GM12864 (cell line): ENCODE measurements at regions not wholly inside any gene's neighbourhood (a gene's known extent, or its start where the extent isn't known, plus 50 kb on each side); places are given as distances from the start of the nearest gene placed in this dataset.

Source experiments
- DNase-seq: peaks from one replicate; pipeline ENCODE4 v3.0.0-alpha.2; 2011; ENCODE audit warnings: low read depth
- H3K4me3 ChIP-seq: 2 replicates; pipeline ENCODE4 v1.5.1; 2011; ENCODE audit warnings: mild to moderate bottlenecking, low read depth, low read length, control low read depth
- TF ChIP-seq, protein P1 (sequence below): IDR thresholded peaks from 2 replicates; pipeline ENCODE4 v1.5.1; 2011; ENCODE audit warnings: low read depth, mild to moderate bottlenecking, moderate library complexity, low read length, control low read depth, inconsistent platforms; ENCODE audit errors: missing control alignments

DNA sequence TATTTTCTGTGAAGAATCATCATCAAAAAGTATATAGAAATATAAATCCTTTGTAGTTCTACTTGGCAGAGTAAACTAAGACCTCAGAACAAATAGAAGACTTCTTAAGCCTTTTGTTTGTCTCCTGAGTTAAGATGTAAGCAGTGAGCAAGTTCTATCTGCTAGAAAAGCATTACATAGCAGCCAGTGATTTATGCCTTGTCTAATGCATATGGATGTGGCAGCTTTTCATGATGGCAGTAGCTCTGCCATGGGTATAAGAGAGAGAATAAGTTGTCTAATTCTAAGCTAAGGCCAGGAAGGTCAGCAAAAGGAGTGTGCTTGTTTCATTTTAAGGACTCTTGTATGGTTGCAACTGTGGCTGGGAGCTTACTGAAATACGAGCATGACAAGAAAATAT, 920.2 kb downstream of the GRIK2 start:
- no peak overlapping the region for H3K4me3 ChIP-seq
- TF ChIP-seq, protein P1, sequence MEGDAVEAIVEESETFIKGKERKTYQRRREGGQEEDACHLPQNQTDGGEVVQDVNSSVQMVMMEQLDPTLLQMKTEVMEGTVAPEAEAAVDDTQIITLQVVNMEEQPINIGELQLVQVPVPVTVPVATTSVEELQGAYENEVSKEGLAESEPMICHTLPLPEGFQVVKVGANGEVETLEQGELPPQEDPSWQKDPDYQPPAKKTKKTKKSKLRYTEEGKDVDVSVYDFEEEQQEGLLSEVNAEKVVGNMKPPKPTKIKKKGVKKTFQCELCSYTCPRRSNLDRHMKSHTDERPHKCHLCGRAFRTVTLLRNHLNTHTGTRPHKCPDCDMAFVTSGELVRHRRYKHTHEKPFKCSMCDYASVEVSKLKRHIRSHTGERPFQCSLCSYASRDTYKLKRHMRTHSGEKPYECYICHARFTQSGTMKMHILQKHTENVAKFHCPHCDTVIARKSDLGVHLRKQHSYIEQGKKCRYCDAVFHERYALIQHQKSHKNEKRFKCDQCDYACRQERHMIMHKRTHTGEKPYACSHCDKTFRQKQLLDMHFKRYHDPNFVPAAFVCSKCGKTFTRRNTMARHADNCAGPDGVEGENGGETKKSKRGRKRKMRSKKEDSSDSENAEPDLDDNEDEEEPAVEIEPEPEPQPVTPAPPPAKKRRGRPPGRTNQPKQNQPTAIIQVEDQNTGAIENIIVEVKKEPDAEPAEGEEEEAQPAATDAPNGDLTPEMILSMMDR: no peak
- no peak for DNase-seq

DNA sequence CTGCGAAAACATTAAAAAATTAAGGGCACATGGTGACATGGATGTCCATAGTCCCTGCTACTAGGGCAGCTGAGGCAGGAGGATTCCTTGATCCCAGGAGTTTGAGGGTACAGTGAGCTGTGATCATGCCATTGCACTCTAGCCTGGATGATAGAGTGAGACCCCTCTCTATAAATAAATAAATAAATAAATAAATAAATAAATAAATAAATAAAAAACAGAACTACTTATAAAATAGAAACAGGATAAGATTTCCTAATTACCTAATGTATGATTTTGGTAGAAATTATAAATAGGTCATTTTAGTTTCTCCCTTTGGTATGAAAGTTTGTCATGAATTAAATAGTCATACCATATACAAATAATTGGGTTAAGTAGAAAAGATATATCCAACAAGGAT, 916.2 kb downstream of the GRIK2 start:
- TF ChIP-seq, protein P1: no peak
- DNase-seq: no peak
- no peak overlapping the region for H3K4me3 ChIP-seq

DNA sequence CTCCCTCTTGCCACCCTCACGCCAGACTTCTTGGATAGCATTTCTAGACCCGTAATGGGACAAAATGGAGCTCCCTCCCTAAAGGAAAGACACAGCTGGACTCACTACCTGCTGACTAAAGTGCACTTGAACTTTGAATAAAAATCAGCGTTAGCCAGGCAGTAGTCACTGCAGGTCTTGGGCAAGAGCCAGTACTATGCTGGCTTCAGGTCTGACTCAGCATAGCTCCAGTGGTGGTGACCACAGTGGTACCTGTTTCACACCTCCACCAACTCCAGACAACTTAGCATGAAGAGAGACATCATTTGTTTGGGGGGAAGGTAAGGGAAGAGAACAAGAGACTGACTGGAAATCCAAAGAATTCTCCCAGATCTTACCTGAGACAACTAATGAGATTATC, 906.8 kb downstream of the GRIK2 start:
- DNase-seq: no peak
- TF ChIP-seq, protein P1: no peak
- no peak overlapping the region for H3K4me3 ChIP-seq

DNA sequence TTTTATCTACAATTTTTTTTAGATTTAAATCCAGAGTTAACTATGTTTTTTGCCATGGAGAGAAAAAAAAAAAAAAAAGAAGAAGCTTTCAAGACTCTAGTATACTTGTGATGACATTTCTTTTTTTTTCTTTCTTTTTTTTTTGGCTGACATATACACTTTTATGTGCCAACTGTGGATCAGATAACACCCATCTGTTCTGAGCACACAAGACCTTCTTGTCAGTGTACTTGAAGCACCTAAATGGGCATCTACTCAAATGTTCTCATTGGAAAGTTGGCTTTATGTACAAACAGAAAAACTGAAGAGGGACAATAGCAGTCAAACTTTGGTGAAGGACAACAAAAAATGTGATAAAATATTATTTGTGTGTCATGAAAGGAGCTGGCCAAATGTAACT, 904.5 kb downstream of the GRIK2 start:
- DNase-seq: no peak
- TF ChIP-seq, protein P1: no peak
- no peak overlapping the region for H3K4me3 ChIP-seq
